DND-41 (cell line): ENCODE measurements at regions not wholly inside any gene's neighbourhood (a gene's known extent, or its start where the extent isn't known, plus 50 kb on each side); places are given as distances from the start of the nearest gene placed in this dataset.

Source experiments
- CTCF ChIP-seq: IDR thresholded peaks from 2 replicates; pipeline ENCODE4 v1.5.1; 2012; ENCODE audit warnings: borderline replicate concordance, low read length, moderate library complexity, mild to moderate bottlenecking; ENCODE audit not compliant: poor library complexity, severe bottlenecking; ENCODE audit errors: extremely low read depth
- EZH2 ChIP-seq: IDR thresholded peaks from 3 replicates; pipeline ENCODE4 v1.6.1; 2012; ENCODE audit warnings: borderline replicate concordance, low read depth, mild to moderate bottlenecking, moderate library complexity, low read length, inconsistent platforms; ENCODE audit not compliant: severe bottlenecking

GRCh38 chr17:14775731-14776492 is 475.0 kb downstream of the HS3ST3B1 start:
- TF ChIP-seq CTCF (no peak), EZH2 (no peak)
